GM12892 (cell line): ENCODE measurements at regions not wholly inside any gene's neighbourhood (a gene's known extent, or its start where the extent isn't known, plus 50 kb on each side); places are given as distances from the start of the nearest gene placed in this dataset.
A peak's percentile ranks its signal among the peaks of the same experiment; 100 is the strongest.
"Not testable (repeated sequence)": the region's sequence is repeated elsewhere in the genome, so short reads cannot be mapped to it uniquely, and the experiment has no call there.

ENCODE experiments used
- DNase-seq: peaks from one replicate; pipeline ENCODE4 v3.0.0; 2011; ENCODE audit not compliant: insufficient read length
- FAIRE-seq: peaks from 2 replicates; lab custom pipeline; 2011; peaks lifted over from hg19 to GRCh38; lab: Jason Lieb, UNC
- POLR2A ChIP-seq: IDR thresholded peaks from 2 replicates; pipeline ENCODE4 v1.6.1; 2011; ENCODE audit warnings: low read depth, low read length, control low read depth
- POLR2AphosphoS5 ChIP-seq: IDR thresholded peaks from 2 replicates; pipeline ENCODE4 v1.6.1; 2011; ENCODE audit warnings: low read depth, low read length, control low read depth
- TAF1 ChIP-seq: IDR thresholded peaks from 2 replicates; pipeline ENCODE4 v1.6.1; 2011; ENCODE audit warnings: low read depth, mild to moderate bottlenecking, control low read depth, low read length, borderline replicate concordance

GRCh38 chr1:73854527-73854926 lies 343.4 kb downstream of the LRRIQ3 start:
- FAIRE-seq (no peak), DNase-seq (no peak)
- TF ChIP-seq POLR2AphosphoS5 (no peak), TAF1 (no peak), POLR2A (no peak)

- DNase-seq (no peak), FAIRE-seq (no peak)
- no peak for TF ChIP-seq POLR2AphosphoS5
- TF ChIP-seq TAF1: no peak
- no peak for TF ChIP-seq POLR2A
Observed at GRCh38 chr1:73842436-73842835, 355.5 kb downstream of the LRRIQ3 start.

- TF ChIP-seq POLR2AphosphoS5: no peak
- no peak for TF ChIP-seq POLR2A
- TF ChIP-seq TAF1: no peak
- FAIRE-seq: no peak
- DNase-seq: no peak
Observed at GRCh38 chr1:73839922-73840321, 358.1 kb downstream of the LRRIQ3 start.

- DNase-seq: no peak
- FAIRE-seq: no peak
- TF ChIP-seq POLR2A (no peak), TAF1 (no peak), POLR2AphosphoS5 (no peak)
Observed at GRCh38 chr1:73832276-73833181, 365.4 kb downstream of the LRRIQ3 start.

DNA sequence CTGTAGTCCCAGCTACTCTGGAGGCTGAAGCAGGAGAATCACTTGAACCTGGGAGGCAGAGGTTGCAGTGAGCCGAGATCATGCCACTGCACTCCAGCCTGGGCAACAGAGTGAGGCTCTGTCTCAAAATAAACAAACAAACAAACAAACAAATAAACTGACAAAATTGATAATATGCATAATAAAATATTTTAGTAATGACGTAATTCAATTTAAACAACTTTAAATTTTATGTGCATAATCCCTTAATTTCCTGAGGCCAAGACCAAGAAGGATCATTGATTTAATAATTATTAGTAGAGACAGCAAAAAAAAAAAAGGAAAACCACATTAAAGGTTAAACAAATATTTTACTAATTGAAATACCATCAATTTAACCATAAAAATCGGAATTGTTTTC lies 370.7 kb downstream of the LRRIQ3 start:
- not testable (repeated sequence) for DNase-seq, FAIRE-seq

GRCh38 chr1:73824065-73824464 lies 373.9 kb downstream of the LRRIQ3 start:
- DNase-seq (no peak), FAIRE-seq (no peak)
- no peak for TF ChIP-seq TAF1
- TF ChIP-seq POLR2AphosphoS5: no peak
- TF ChIP-seq POLR2A: no peak

DNA sequence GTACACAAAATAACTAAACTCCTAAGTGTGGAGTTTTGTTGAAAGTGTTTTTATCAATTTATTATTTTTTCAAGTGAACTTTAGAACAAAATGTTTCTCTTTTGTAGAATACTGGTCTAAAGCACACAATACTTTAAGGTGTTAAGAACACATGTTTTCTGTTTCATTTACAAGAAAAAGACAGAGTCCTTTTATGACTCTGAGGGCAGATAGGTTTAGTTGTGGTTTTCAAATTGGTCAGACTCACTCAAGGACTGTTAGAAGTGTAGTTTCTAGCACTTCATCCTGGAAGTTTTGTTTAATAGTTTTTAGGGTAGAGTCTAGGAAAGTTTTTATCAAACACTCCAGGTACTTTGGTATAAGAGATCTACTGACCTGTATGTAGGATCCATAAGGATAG lies 376.5 kb downstream of the LRRIQ3 start:
- FAIRE-seq: peak; percentile 65
- TF ChIP-seq POLR2A (no peak), TAF1 (no peak), POLR2AphosphoS5 (no peak)

DNA sequence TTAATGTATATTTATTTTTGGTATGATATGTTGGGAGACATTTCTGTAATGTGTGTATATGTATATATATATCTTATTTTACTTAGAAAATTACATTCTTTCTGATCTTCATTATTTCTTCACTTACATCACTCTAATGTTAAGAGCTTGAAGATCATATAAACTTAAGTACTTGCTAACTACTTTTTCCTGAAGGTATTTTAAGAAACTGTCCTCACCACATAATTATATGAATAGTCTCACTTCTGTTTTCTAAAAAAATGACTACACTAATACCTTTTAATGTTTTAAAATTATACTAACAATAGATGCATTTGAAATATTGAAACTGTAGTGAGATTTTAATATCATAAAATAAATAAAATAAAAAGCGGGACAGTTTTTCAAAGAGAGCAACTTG lies 377.1 kb downstream of the LRRIQ3 start:
- FAIRE-seq: no peak
- no peak for TF ChIP-seq POLR2AphosphoS5
- no peak for TF ChIP-seq POLR2A
- TF ChIP-seq TAF1: no peak
- DNase-seq: no peak

More for the DNA sequence above, 376.5 kb downstream of the LRRIQ3 start:
- no peak for DNase-seq

GRCh38 chr1:73813716-73814115 lies 384.3 kb downstream of the LRRIQ3 start:
- FAIRE-seq (no peak), DNase-seq (no peak)
- TF ChIP-seq TAF1 (no peak), POLR2A (no peak), POLR2AphosphoS5 (no peak)

GRCh38 chr1:73813236-73813635 lies 384.7 kb downstream of the LRRIQ3 start:
- TF ChIP-seq POLR2AphosphoS5 (no peak), TAF1 (no peak), POLR2A (no peak)
- DNase-seq (no peak), FAIRE-seq (no peak)

DNA sequence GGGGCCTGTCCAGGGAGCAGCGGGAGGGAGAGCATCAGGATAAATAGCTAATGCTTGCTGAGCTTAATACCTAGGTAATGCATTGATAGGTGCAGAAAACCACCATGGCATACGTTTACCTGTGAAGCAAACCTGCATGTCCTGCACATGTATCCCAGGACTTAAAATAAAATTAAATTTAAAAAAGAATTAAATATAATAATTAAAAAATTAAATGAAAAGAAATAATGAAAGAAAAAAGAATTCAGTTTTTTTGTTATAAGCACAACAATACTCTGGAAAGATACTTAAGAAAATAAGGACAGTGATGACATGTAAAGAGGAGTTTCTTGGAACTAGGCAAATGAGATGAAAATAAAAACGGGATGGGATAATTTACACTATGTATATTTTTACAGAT lies 386.2 kb downstream of the LRRIQ3 start:
- FAIRE-seq: no peak
- no peak for TF ChIP-seq POLR2AphosphoS5
- TF ChIP-seq POLR2A: no peak
- no peak for TF ChIP-seq TAF1
- DNase-seq: no peak

DNA sequence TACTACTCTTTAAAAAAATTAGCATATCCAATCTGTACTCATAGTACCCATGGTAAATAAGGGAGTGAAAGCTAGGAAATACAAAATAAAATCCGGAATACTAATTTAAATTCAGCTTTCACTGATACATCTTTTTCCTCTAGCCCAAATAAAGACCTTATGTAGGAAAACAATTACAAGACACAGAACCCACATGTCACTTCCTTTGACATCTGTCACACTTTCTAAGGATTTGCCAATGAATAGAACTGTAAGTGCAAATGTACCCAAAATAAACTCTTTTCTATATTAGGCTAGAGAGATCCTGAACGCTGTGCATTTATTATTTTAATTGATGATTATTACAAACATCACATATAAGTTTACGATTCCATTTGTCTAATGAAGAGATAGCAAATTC lies 393.0 kb downstream of the LRRIQ3 start:
- TF ChIP-seq POLR2A (no peak), POLR2AphosphoS5 (no peak), TAF1 (no peak)
- DNase-seq (no peak), FAIRE-seq (no peak)
